GM23338 (cell line): ENCODE measurements at regions not wholly inside any gene's neighbourhood (a gene's known extent, or its start where the extent isn't known, plus 50 kb on each side); places are given as distances from the start of the nearest gene placed in this dataset.

ENCODE experiments used
- ATAC-seq: fragments of 200-7000 bp; cut with Tn5 transposase; 3 replicates; pipeline ENCODE4 v1.9.1; 2020
- DNase-seq: peaks from one replicate; pipeline ENCODE4 v3.0.0-alpha.2; 2015; ENCODE audit warnings: low spot score
- H2AFZ ChIP-seq: fragments of 200-600 bp; sonication (generic); 2 replicates; pipeline ENCODE4 v1.8.0; 2016; ENCODE audit warnings: antibody characterized with exemption, mild to moderate bottlenecking, moderate library complexity
- H3F3A ChIP-seq: fragments of 200-600 bp; sonication (generic); replicated peaks from 2 replicates; pipeline ENCODE4 v1.8.0; 2017; ENCODE audit warnings: antibody characterized with exemption, mixed run types, low read depth
- H3K27ac ChIP-seq: fragments of 200-600 bp; sonication (generic); 2 replicates; pipeline ENCODE4 v1.6.1; 2016; ENCODE audit warnings: low read depth
- H3K27me3 ChIP-seq: fragments of 200-600 bp; sonication (generic); 2 replicates; pipeline ENCODE4 v1.8.0; 2016; ENCODE audit warnings: mild to moderate bottlenecking, mixed run types, moderate library complexity; ENCODE audit not compliant: insufficient read depth
- H3K36me3 ChIP-seq: fragments of 200-600 bp; sonication (generic); 2 replicates; pipeline ENCODE4 v1.8.0; 2016; ENCODE audit warnings: mild to moderate bottlenecking; ENCODE audit not compliant: insufficient read depth
- H3K4me1 ChIP-seq: fragments of 200-600 bp; sonication (generic); 2 replicates; pipeline ENCODE4 v1.8.0; 2016; ENCODE audit warnings: mild to moderate bottlenecking, moderate library complexity; ENCODE audit not compliant: insufficient read depth
- H3K4me2 ChIP-seq: fragments of 200-600 bp; sonication (generic); 2 replicates; pipeline ENCODE4 v1.7.1; 2017; ENCODE audit warnings: mixed run types
- H3K4me3 ChIP-seq: fragments of 200-600 bp; sonication (generic); 2 replicates; pipeline ENCODE4 v1.6.1; 2016; ENCODE audit warnings: mixed run types
- H3K79me2 ChIP-seq: fragments of 200-600 bp; sonication (generic); replicated peaks from 2 replicates; pipeline ENCODE4 v1.8.0; 2017; ENCODE audit warnings: mild to moderate bottlenecking; ENCODE audit not compliant: insufficient read depth
- H3K9me2 ChIP-seq: fragments of 200-600 bp; sonication (generic); 2 replicates; pipeline ENCODE4 v1.8.0; 2017; ENCODE audit not compliant: insufficient read depth
- H4K20me1 ChIP-seq: fragments of 200-600 bp; sonication (generic); replicated peaks from 2 replicates; pipeline ENCODE4 v1.8.0; 2017; ENCODE audit warnings: mild to moderate bottlenecking; ENCODE audit not compliant: insufficient read depth
- H3K27ac Mint-ChIP-seq: 2 replicates; pipeline ENCODE4 v1.8.0; 2020; ENCODE audit warnings: inconsistent platforms, mild to moderate bottlenecking, moderate library complexity, mixed read lengths
- H3K27me3 Mint-ChIP-seq: 3 replicates; pipeline ENCODE4 v1.8.0; 2022; ENCODE audit warnings: low read depth, mild to moderate bottlenecking, moderate library complexity, mixed read lengths, inconsistent platforms; ENCODE audit not compliant: insufficient read depth, poor library complexity
- H3K36me3 Mint-ChIP-seq: 3 replicates; pipeline ENCODE4 v1.8.0; 2021; ENCODE audit warnings: low read depth, mild to moderate bottlenecking, inconsistent platforms, moderate library complexity, mixed read lengths
- H3K4me1 Mint-ChIP-seq: 3 replicates; pipeline ENCODE4 v1.8.0; 2020; ENCODE audit warnings: mild to moderate bottlenecking, inconsistent platforms, mixed read lengths
- H3K4me3 Mint-ChIP-seq: 3 replicates; pipeline ENCODE4 v1.8.0; 2021; ENCODE audit warnings: moderate library complexity, mild to moderate bottlenecking, inconsistent platforms, mixed read lengths
- H3K9me3 Mint-ChIP-seq: 3 replicates; pipeline ENCODE4 v1.8.0; 2020; ENCODE audit warnings: moderate library complexity, mild to moderate bottlenecking, inconsistent platforms, mixed read lengths
- EZH2 ChIP-seq: fragments of 200-600 bp; sonication (generic); IDR thresholded peaks from one replicate; pipeline ENCODE4 v1.8.0; 2017; ENCODE audit warnings: antibody characterized with exemption, mild to moderate bottlenecking, low read depth; ENCODE audit not compliant: unreplicated experiment
- JUNB ChIP-seq: IDR thresholded peaks from one replicate; pipeline ENCODE4 v1.6.1; 2016; ENCODE audit warnings: antibody characterized with exemption; ENCODE audit not compliant: unreplicated experiment
- ZNF114 ChIP-seq: fragments of 250-450 bp; sonication (Bioruptor Pico); IDR thresholded peaks from 2 replicates; pipeline ENCODE4 v1.5.0; 2020; ENCODE audit warnings: mild to moderate bottlenecking, moderate library complexity
- ZNF462 ChIP-seq: fragments of 250-450 bp; sonication (Bioruptor Pico); IDR thresholded peaks from 2 replicates; pipeline ENCODE4 v1.5.0; 2020; ENCODE audit warnings: mild to moderate bottlenecking, moderate library complexity
- TF ChIP-seq, protein P1 (sequence below), 2 experiments: fragments of 200-600 bp in 1 of 2; sonication (generic) in 1 of 2; conservative IDR thresholded peaks; 2 replicates each; pipeline versions ENCODE4 v1.5.1 to v1.6.1; 2016 to 2017; ENCODE audit warnings: antibody characterized with exemption in 2 of 2, low read depth in 2 of 2, mild to moderate bottlenecking in 2 of 2, moderate library complexity in 1 of 2

DNA sequence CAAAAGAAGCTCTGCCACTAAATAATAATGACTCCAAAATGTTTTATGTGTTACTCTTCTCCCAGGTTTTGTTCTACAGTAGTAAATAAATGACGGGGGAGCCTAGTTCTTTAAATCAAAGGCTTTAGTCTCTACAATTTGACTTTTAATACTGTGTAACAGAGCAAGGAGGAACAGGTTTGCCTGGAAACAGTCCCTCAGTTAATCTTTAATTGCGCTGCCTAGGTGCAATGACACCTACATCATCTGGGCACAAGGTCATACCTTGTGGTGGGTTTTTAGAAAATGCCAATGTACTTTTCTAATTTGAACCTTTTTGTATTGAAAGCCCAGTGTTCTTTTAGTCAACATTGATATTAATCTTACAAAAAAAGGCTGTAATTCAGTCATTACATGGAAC is 287.3 kb upstream of the SETBP1 start:
- Histone ChIP-seq H2AFZ (no peak overlapping the region), H3K27ac (no peak overlapping the region), H3K4me3 (no peak overlapping the region), H3K79me2 (no peaks in the 10 kb centered on the region), H3F3A (no peaks in the 10 kb centered on the region), H3K9me2 (no peaks in the 10 kb centered on the region), H3K4me2 (no peak overlapping the region), H3K27me3 (no peaks in the 10 kb centered on the region), H3K4me1 (peaks cover 8% of the 10 kb centered on the region; the same call in 1 of the 2 replicates), H4K20me1 (no peaks in the 10 kb centered on the region), H3K36me3 (no peaks in the 10 kb centered on the region)
- Mint-ChIP-seq H3K4me3 (no peak overlapping the region), H3K4me1 (peaks cover 12% of the 10 kb centered on the region), H3K36me3 (no peaks in the 10 kb centered on the region), H3K27me3 (no peaks in the 10 kb centered on the region), H3K9me3 (no peaks in the 10 kb centered on the region), H3K27ac (no peak overlapping the region; the same call in 1 of the 2 replicates)
- DNase-seq: peak; percentile 2
- TF ChIP-seq ZNF114 (CRISPR knock-in tag) (no peak), ZNF462 (CRISPR knock-in tag) (no peak), JUNB (no peak), EZH2 (no peak)
- TF ChIP-seq, protein P1, sequence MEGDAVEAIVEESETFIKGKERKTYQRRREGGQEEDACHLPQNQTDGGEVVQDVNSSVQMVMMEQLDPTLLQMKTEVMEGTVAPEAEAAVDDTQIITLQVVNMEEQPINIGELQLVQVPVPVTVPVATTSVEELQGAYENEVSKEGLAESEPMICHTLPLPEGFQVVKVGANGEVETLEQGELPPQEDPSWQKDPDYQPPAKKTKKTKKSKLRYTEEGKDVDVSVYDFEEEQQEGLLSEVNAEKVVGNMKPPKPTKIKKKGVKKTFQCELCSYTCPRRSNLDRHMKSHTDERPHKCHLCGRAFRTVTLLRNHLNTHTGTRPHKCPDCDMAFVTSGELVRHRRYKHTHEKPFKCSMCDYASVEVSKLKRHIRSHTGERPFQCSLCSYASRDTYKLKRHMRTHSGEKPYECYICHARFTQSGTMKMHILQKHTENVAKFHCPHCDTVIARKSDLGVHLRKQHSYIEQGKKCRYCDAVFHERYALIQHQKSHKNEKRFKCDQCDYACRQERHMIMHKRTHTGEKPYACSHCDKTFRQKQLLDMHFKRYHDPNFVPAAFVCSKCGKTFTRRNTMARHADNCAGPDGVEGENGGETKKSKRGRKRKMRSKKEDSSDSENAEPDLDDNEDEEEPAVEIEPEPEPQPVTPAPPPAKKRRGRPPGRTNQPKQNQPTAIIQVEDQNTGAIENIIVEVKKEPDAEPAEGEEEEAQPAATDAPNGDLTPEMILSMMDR (conservative IDR thresholded peaks at IDR 0.05; ENCODE audit: low read depth in 2 of 2): no peak
- no peak for ATAC-seq
